HepG2 (cell line): ENCODE measurements at regions not wholly inside any gene's neighbourhood (a gene's known extent, or its start where the extent isn't known, plus 50 kb on each side); places are given as distances from the start of the nearest gene placed in this dataset.

Experiments
- KDM1A ChIP-seq: IDR thresholded peaks from 2 replicates; pipeline ENCODE4 v1.6.1; 2016; ENCODE audit warnings: missing compliant biosample characterization
- MIXL1 ChIP-seq: IDR thresholded peaks from 2 replicates; pipeline ENCODE4 v1.6.1; 2016
- RXRA ChIP-seq: sonication (generic); formaldehyde crosslinking; IDR thresholded peaks from 2 replicates; pipeline ENCODE4 v1.5.1; 2020; ENCODE audit warnings: missing genetic modification reagents
- SP2 ChIP-seq: sonication (generic); formaldehyde crosslinking; IDR thresholded peaks from 2 replicates; pipeline ENCODE4 v1.5.1; 2020; ENCODE audit warnings: mild to moderate bottlenecking, missing genetic modification reagents
- ZNF232 ChIP-seq: sonication (generic); formaldehyde crosslinking; IDR thresholded peaks from 2 replicates; pipeline ENCODE4 v1.4.0; 2020; ENCODE audit warnings: missing genetic modification reagents, borderline replicate concordance
- TF ChIP-seq, protein P1 (sequence below): sonication (generic); formaldehyde crosslinking; IDR thresholded peaks from 2 replicates; pipeline ENCODE4 v1.4.0; 2020; ENCODE audit warnings: missing genetic modification reagents
- TF ChIP-seq, protein P2 (sequence below): sonication (generic); formaldehyde crosslinking; IDR thresholded peaks from 2 replicates; pipeline ENCODE4 v1.4.0; 2020; ENCODE audit warnings: missing genetic modification reagents, borderline replicate concordance

DNA sequence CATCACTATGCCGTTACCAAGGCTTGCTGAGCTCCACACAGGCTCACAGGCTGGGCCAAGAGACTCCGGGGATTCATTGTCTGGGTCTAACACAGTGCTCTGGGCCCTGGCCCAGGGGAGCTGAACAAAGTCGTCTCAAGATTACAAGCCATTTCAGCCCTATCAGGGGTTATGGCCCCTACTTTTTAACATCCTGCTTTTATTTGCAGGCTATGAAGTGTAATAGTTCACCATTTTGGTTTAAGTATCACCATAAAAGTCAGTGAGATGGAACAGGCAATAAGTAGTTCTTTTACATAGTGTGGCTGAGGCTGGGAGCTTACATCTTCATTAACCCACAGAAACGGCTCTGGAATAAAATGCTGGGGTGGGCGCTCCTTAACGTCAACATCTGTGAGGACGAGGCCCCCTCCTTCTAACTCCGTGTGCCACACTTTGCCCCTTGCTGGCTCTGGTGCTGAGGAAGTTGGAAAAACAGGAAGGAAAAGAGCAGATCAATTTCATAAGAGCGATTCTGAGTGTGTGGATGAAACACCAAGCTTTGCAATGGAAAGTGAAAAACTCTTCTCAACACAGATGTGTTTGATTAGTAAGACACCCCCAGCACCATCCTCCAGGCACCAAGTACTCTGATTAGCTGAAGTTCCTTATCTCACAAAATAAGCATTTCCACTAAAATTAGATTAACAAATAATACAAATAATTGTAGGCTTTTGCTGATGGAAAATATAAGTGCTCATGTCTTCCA, 447.3 kb downstream of the MAFB start:
- no peak for TF ChIP-seq SP2 (CRISPR knock-in tag)
- TF ChIP-seq, protein P1, sequence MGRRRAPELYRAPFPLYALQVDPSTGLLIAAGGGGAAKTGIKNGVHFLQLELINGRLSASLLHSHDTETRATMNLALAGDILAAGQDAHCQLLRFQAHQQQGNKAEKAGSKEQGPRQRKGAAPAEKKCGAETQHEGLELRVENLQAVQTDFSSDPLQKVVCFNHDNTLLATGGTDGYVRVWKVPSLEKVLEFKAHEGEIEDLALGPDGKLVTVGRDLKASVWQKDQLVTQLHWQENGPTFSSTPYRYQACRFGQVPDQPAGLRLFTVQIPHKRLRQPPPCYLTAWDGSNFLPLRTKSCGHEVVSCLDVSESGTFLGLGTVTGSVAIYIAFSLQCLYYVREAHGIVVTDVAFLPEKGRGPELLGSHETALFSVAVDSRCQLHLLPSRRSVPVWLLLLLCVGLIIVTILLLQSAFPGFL (CRISPR knock-in tag) = no peak
- TF ChIP-seq, protein P2, sequence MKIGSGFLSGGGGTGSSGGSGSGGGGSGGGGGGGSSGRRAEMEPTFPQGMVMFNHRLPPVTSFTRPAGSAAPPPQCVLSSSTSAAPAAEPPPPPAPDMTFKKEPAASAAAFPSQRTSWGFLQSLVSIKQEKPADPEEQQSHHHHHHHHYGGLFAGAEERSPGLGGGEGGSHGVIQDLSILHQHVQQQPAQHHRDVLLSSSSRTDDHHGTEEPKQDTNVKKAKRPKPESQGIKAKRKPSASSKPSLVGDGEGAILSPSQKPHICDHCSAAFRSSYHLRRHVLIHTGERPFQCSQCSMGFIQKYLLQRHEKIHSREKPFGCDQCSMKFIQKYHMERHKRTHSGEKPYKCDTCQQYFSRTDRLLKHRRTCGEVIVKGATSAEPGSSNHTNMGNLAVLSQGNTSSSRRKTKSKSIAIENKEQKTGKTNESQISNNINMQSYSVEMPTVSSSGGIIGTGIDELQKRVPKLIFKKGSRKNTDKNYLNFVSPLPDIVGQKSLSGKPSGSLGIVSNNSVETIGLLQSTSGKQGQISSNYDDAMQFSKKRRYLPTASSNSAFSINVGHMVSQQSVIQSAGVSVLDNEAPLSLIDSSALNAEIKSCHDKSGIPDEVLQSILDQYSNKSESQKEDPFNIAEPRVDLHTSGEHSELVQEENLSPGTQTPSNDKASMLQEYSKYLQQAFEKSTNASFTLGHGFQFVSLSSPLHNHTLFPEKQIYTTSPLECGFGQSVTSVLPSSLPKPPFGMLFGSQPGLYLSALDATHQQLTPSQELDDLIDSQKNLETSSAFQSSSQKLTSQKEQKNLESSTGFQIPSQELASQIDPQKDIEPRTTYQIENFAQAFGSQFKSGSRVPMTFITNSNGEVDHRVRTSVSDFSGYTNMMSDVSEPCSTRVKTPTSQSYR (CRISPR knock-in tag) = no peak
- no peak for TF ChIP-seq KDM1A (CRISPR knock-in tag)
- TF ChIP-seq MIXL1 (CRISPR knock-in tag) = no peak
- TF ChIP-seq ZNF232 (CRISPR knock-in tag) = no peak
- no peak for TF ChIP-seq RXRA (CRISPR knock-in tag)
